ENCODE measurements at regions not wholly inside any gene's neighbourhood (a gene's known extent, or its start where the extent isn't known, plus 50 kb on each side); places are given as distances from the start of the nearest gene placed in this dataset.

GRCh38 chr9:73996844-73997243 lies 500.3 kb upstream of the RORB start:
- TF ChIP-seq CTCF (IDR thresholded peaks at IDR 0.05; ENCODE audit: insufficient read depth, low read depth, low read length) = no peak
- H3K4me3 ChIP-seq (ENCODE audit: low read depth, low read length) = no peak overlapping the region
- DNase-seq (ENCODE audit: low read depth) = no peak

DNA sequence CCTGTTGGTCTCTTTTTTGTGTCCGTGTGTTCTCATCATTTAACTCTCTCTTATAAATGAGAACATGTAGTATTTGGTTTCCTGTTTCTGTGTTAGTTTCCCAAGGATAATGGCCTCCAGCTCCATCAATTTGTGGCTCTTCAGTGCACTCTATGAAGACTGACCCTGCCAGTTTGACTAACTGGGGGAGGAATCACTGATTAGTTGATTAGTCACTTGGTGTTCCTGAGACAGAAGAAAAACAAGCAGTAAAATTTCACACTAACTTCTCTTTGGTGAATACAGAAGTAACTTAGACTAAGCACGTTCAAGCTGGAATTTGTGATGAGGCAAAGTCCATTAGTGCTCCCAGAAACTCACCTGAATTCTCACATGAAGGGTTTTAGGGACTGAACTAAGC lies 495.8 kb upstream of the RORB start:
- TF ChIP-seq CTCF (IDR thresholded peaks at IDR 0.05; ENCODE audit: insufficient read depth, low read depth, low read length) = no peak
- no peak overlapping the region for H3K4me3 ChIP-seq (ENCODE audit: low read depth, low read length)
- peak; percentile 37 for DNase-seq (ENCODE audit: low read depth)

- peak; percentile 39 for TF ChIP-seq CTCF (IDR thresholded peaks at IDR 0.05; ENCODE audit: insufficient read depth, low read depth, low read length)
- H3K4me3 ChIP-seq (ENCODE audit: low read depth, low read length) = no peak overlapping the region
- peak; percentile 42 for DNase-seq (ENCODE audit: low read depth)
These were observed 490.2 kb upstream of the RORB start for GRCh38 chr9:74006935-74007334.

DNA sequence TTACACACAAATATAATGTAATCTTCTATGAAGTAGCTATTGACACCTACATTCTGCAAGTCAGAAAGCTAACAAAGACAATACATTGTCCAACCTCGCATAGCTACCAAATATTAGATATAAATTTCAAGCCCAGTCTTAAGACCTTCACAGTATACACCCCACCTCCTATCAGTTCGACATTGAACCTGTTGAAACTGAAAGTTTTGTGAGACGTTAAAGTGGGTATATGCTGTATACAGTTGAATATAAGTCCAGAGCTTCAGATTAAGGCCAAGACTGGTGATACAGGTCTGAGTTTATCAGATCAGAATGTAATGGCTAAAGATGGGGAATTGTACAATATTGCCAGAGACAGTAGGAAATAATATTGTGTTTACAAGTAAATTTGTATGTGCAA lies 489.3 kb upstream of the RORB start:
- H3K4me3 ChIP-seq (ENCODE audit: low read depth, low read length) = no peak overlapping the region
- DNase-seq (ENCODE audit: low read depth) = no peak
- no peak for TF ChIP-seq CTCF (IDR thresholded peaks at IDR 0.05; ENCODE audit: insufficient read depth, low read depth, low read length)

DNA sequence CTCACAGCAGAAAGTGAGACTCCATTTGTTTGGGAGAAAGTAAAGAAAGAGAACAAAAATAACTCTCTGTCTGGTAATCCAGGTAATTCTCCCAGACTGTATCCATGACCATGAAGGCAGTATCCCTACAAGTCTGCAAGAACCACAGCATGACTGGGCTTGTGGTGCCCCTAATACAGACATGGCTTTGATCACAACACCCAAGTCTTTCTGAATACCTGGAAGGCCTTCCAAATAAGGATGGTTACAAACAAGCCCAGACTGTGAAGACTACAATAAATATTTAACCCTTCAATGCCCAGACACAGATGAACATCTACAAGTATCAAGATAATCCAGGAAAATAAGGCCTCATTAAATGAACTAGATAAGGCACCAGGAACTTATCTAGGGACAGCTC lies 481.1 kb upstream of the RORB start:
- no peak for DNase-seq (ENCODE audit: low read depth)
- no peak for TF ChIP-seq CTCF (IDR thresholded peaks at IDR 0.05; ENCODE audit: insufficient read depth, low read depth, low read length)
- no peak overlapping the region for H3K4me3 ChIP-seq (ENCODE audit: low read depth, low read length)

DNA sequence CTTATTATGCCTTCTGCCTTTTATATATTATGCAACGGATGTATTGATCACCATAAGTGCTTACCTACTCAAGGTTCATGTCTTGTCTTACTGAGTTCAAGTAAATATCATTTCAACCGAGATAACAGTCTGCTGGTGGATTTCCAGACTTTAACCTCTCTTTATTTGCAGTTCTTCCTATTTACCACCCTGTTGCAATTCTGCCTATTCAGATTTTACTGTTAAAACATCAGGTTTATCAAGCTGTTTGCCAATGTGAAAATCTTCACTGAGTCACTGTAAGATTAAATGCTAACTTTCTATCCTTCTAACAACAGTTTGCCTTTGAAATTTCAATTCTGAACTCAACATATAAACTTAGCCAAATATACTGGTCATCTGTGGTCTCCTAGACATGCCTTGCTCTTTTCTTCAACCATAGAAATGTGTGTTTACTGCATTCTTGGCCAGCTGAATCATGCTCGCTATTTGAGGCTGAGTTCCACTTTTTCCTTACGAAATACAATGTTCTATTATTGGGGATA lies 471.7 kb upstream of the RORB start:
- no peak overlapping the region for H3K4me3 ChIP-seq (ENCODE audit: low read depth, low read length)
- TF ChIP-seq CTCF (IDR thresholded peaks at IDR 0.05; ENCODE audit: insufficient read depth, low read depth, low read length) = no peak
- DNase-seq (ENCODE audit: low read depth) = peak; percentile 79

GRCh38 chr9:74032421-74032820 lies 464.7 kb upstream of the RORB start:
- TF ChIP-seq CTCF (IDR thresholded peaks at IDR 0.05; ENCODE audit: insufficient read depth, low read depth, low read length) = no peak
- DNase-seq (ENCODE audit: low read depth) = no peak
- H3K4me3 ChIP-seq (ENCODE audit: low read depth, low read length) = no peak overlapping the region

All from fibroblast of villous mesenchyme (primary cell).